PFSK-1 (cell line): ENCODE measurements at regions not wholly inside any gene's neighbourhood (a gene's known extent, or its start where the extent isn't known, plus 50 kb on each side); places are given as distances from the start of the nearest gene placed in this dataset.

ENCODE experiments used
- FOXP2 ChIP-seq: optimal IDR thresholded peaks from 2 replicates; pipeline ENCODE3; 2011; ENCODE audit warnings: borderline replicate concordance, control low read depth, inconsistent platforms; ENCODE audit not compliant: insufficient read depth; ENCODE audit errors: extremely low read length, extremely low read depth
- POLR2AphosphoS5 ChIP-seq: IDR thresholded peaks from 2 replicates; pipeline ENCODE4 v1.6.1; 2012; ENCODE audit warnings: low read depth, mild to moderate bottlenecking, control low read depth, low read length, moderate library complexity
- REST ChIP-seq, 2 experiments: IDR thresholded peaks; 2 replicates each; pipeline versions ENCODE4 v1.6.1 to v1.8.0; 2011 to 2012; ENCODE audit warnings: low read depth in 2 of 2, low read length in 2 of 2, control low read depth in 1 of 2, inconsistent platforms in 1 of 2, mild to moderate bottlenecking in 1 of 2, moderate library complexity in 1 of 2; ENCODE audit not compliant: insufficient read depth in 1 of 2
- SIN3A ChIP-seq: IDR thresholded peaks from 2 replicates; pipeline ENCODE4 v1.6.1; 2012; ENCODE audit warnings: mild to moderate bottlenecking, low read length, moderate library complexity, borderline replicate concordance; ENCODE audit not compliant: insufficient read depth
- TAF1 ChIP-seq: IDR thresholded peaks from 2 replicates; pipeline ENCODE4 v1.6.1; 2012; ENCODE audit warnings: low read length, control low read depth, borderline replicate concordance; ENCODE audit not compliant: insufficient read depth

GRCh38 chr10:2425320-2425719, 642.0 kb upstream of the PFKP start:
- no peak for TF ChIP-seq REST (IDR thresholded peaks at IDR 0.05; ENCODE audit: insufficient read depth in 1 of 2, low read depth in 2 of 2, low read length in 2 of 2)
- TF ChIP-seq SIN3A: no peak
- TF ChIP-seq TAF1: no peak
- no peak for TF ChIP-seq POLR2AphosphoS5
- TF ChIP-seq FOXP2: no peak

GRCh38 chr10:2414562-2414961, 652.8 kb upstream of the PFKP start:
- no peak for TF ChIP-seq FOXP2
- no peak for TF ChIP-seq REST (IDR thresholded peaks at IDR 0.05; ENCODE audit: insufficient read depth in 1 of 2, low read depth in 2 of 2, low read length in 2 of 2)
- TF ChIP-seq TAF1: no peak
- TF ChIP-seq POLR2AphosphoS5: no peak
- no peak for TF ChIP-seq SIN3A

- TF ChIP-seq FOXP2 (no peak), TAF1 (no peak), POLR2AphosphoS5 (no peak), SIN3A (no peak), REST (IDR thresholded peaks at IDR 0.05; ENCODE audit: insufficient read depth in 1 of 2, low read depth in 2 of 2, low read length in 2 of 2) (no peak)
Observed at GRCh38 chr10:2414039-2414438, 653.3 kb upstream of the PFKP start.

GRCh38 chr10:2410049-2410448, 657.3 kb upstream of the PFKP start:
- no peak for TF ChIP-seq POLR2AphosphoS5
- TF ChIP-seq REST (IDR thresholded peaks at IDR 0.05; ENCODE audit: insufficient read depth in 1 of 2, low read depth in 2 of 2, low read length in 2 of 2): no peak

- TF ChIP-seq TAF1 (no peak), POLR2AphosphoS5 (no peak), REST (IDR thresholded peaks at IDR 0.05; ENCODE audit: insufficient read depth in 1 of 2, low read depth in 2 of 2, low read length in 2 of 2) (no peak), FOXP2 (no peak)
Observed at GRCh38 chr10:2401459-2401858, 664.1 kb upstream of the ADARB2 start.
